MM.1S (cell line): ENCODE measurements at regions not wholly inside any gene's neighbourhood (a gene's known extent, or its start where the extent isn't known, plus 50 kb on each side); places are given as distances from the start of the nearest gene placed in this dataset.
"Not testable (repeated sequence)": the region's sequence is repeated elsewhere in the genome, so short reads cannot be mapped to it uniquely, and the experiment has no call there.

Source experiments
- DNase-seq: peaks from one replicate; pipeline ENCODE4 v3.0.0-alpha.2; 2015
- H2AFZ ChIP-seq: fragments of 300-600 bp; sonication (generic); 2 replicates; pipeline ENCODE4 v1.6.0; 2016; ENCODE audit warnings: antibody characterized with exemption, low read length
- H3F3A ChIP-seq: fragments of 300-600 bp; sonication (generic); 2 replicates; pipeline ENCODE4 v1.6.1; 2016; ENCODE audit warnings: mild to moderate bottlenecking, antibody characterized with exemption, low read length, moderate library complexity, mixed read lengths; ENCODE audit not compliant: insufficient read depth
- H3K27ac ChIP-seq: fragments of 300-600 bp; sonication (generic); 2 replicates; pipeline ENCODE4 v1.5.1; 2016; ENCODE audit warnings: mild to moderate bottlenecking, low read length
- H3K27me3 ChIP-seq: fragments of 300-600 bp; sonication (generic); replicated peaks from 2 replicates; pipeline ENCODE4 v1.6.0; 2016; ENCODE audit warnings: low read length; ENCODE audit not compliant: insufficient read depth
- H3K36me3 ChIP-seq: fragments of 300-600 bp; sonication (generic); replicated peaks from 2 replicates; pipeline ENCODE4 v1.6.1; 2016; ENCODE audit warnings: mild to moderate bottlenecking, low read length, mixed read lengths; ENCODE audit not compliant: insufficient read depth
- H3K4me1 ChIP-seq: fragments of 300-600 bp; sonication (generic); 2 replicates; pipeline ENCODE4 v1.6.1; 2016; ENCODE audit warnings: low read length, mixed read lengths
- H3K4me2 ChIP-seq: fragments of 300-600 bp; sonication (generic); 2 replicates; pipeline ENCODE4 v1.6.0; 2016; ENCODE audit warnings: low read depth, low read length
- H3K4me3 ChIP-seq: fragments of 300-600 bp; sonication (generic); 2 replicates; pipeline ENCODE4 v1.5.1; 2016; ENCODE audit warnings: low read length, mixed read lengths
- H3K79me2 ChIP-seq: fragments of 300-600 bp; sonication (generic); 2 replicates; pipeline ENCODE4 v1.6.1; 2016; ENCODE audit warnings: mixed run types, low read length, mixed read lengths
- H3K9ac ChIP-seq: fragments of 300-600 bp; sonication (generic); 2 replicates; pipeline ENCODE4 v1.6.1; 2016; ENCODE audit warnings: low read length, mixed read lengths
- H3K9me2 ChIP-seq: fragments of 300-600 bp; sonication (generic); replicated peaks from 2 replicates; pipeline ENCODE4 v1.6.1; 2016; ENCODE audit warnings: mild to moderate bottlenecking, low read length, mixed read lengths; ENCODE audit not compliant: insufficient read depth
- H3K9me3 ChIP-seq: fragments of 300-600 bp; sonication (generic); replicated peaks from 2 replicates; pipeline ENCODE4 v1.6.1; 2016; ENCODE audit warnings: mild to moderate bottlenecking, low read length, mixed read lengths; ENCODE audit not compliant: insufficient read depth
- H4K20me1 ChIP-seq: fragments of 300-600 bp; sonication (generic); 2 replicates; pipeline ENCODE4 v1.6.1; 2016; ENCODE audit warnings: mild to moderate bottlenecking, low read length, moderate library complexity, mixed read lengths; ENCODE audit not compliant: insufficient read depth
- CTCF ChIP-seq: fragments of 300-600 bp; sonication (generic); IDR thresholded peaks from 2 replicates; pipeline ENCODE4 v1.5.1; 2016; ENCODE audit warnings: antibody characterized with exemption, low read length, mixed read lengths
- EZH2 ChIP-seq: fragments of 300-600 bp; sonication (generic); optimal IDR thresholded peaks from 2 replicates; pipeline ENCODE3; 2017; ENCODE audit warnings: low read depth, mild to moderate bottlenecking, antibody characterized with exemption, low read length, mixed read lengths
- EZH2phosphoT487 ChIP-seq: fragments of 300-600 bp; sonication (generic); IDR thresholded peaks from 2 replicates; pipeline ENCODE4 v1.6.1; 2018; ENCODE audit warnings: antibody characterized with exemption, low read length

GRCh38 chr16:51522902-51523301, 371.8 kb upstream of the SALL1 start:
- H3K27ac ChIP-seq: no peak overlapping the region
- H4K20me1 ChIP-seq: no peaks in the 10 kb centered on the region
- no peak overlapping the region for H3K4me3 ChIP-seq
- no peak for TF ChIP-seq EZH2phosphoT487
- no peak for TF ChIP-seq EZH2
- no peak for TF ChIP-seq CTCF
- no peaks in the 10 kb centered on the region for H3F3A ChIP-seq
- no peak for DNase-seq
- H3K79me2 ChIP-seq: no peaks in the 10 kb centered on the region
- no peaks in the 10 kb centered on the region for H3K4me1 ChIP-seq
- H2AFZ ChIP-seq: no peak overlapping the region
- H3K4me2 ChIP-seq: no peak overlapping the region
- H3K9ac ChIP-seq: no peak overlapping the region
- H3K9me2 ChIP-seq: no peaks in the 10 kb centered on the region
- no peaks in the 10 kb centered on the region for H3K9me3 ChIP-seq
- H3K27me3 ChIP-seq: no peaks in the 10 kb centered on the region
- no peaks in the 10 kb centered on the region for H3K36me3 ChIP-seq

- DNase-seq, H3K9me3 ChIP-seq, H3K36me3 ChIP-seq: not testable (repeated sequence)
Observed at GRCh38 chr16:51516960-51517359, 365.9 kb upstream of the SALL1 start.

DNA sequence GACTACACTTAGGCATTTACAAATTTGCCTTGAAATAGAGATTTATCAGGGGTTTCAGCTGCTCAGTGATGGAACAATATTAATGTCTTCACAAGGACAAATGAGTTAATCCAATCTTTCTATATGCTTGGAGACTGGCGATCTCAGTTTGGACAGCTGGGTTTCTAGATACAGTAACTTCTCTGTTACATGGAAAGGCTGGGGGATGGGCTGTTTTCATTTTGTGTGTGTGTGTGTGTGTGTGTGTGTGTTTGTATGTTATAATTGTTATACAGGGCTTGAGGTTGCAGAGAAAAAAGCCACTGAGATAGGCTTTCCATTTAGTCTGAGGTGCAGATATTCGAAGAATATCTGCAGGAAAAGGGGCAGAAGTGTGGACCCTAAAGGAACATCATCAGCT, 359.3 kb upstream of the SALL1 start:
- Histone ChIP-seq H3K4me2 (no peak overlapping the region), H3K9ac (no peak overlapping the region)

More at GRCh38 chr16:51516960-51517359, 365.9 kb upstream of the SALL1 start:
- H3K79me2 ChIP-seq, H3F3A ChIP-seq, H3K4me1 ChIP-seq, H3K27ac ChIP-seq, H3K9me2 ChIP-seq, H3K4me2 ChIP-seq, H3K9ac ChIP-seq, H2AFZ ChIP-seq, H4K20me1 ChIP-seq, H3K4me3 ChIP-seq, H3K27me3 ChIP-seq: not testable (repeated sequence)

DNA sequence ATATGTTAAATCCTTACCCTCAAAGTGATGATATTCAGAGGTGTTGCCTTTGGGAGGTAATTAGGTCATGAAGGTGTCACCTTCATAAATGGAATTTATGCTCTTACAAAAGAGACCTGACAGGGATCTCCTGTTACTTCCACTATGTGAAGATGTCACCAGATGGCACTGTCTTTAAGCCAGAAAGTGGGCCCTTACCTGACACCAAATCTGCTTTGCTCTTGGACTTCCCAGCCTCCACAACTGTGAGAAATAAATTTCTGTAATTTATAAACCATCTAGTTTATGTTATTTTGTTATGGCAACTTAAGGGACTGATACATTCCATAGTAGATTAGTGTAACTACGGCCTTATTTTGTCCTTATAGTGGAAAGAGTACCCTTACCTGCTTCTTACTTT, 358.3 kb upstream of the SALL1 start:
- Histone ChIP-seq H3K4me1 (no peaks in the 10 kb centered on the region), H3K36me3 (no peaks in the 10 kb centered on the region), H3K9me2 (no peaks in the 10 kb centered on the region), H3K79me2 (no peaks in the 10 kb centered on the region), H2AFZ (no peak overlapping the region), H3K27me3 (no peaks in the 10 kb centered on the region), H3K4me3 (no peak overlapping the region), H3F3A (no peaks in the 10 kb centered on the region), H3K4me2 (no peak overlapping the region), H3K9me3 (no peaks in the 10 kb centered on the region), H3K27ac (no peak overlapping the region), H4K20me1 (no peaks in the 10 kb centered on the region), H3K9ac (no peak overlapping the region)
- TF ChIP-seq CTCF (no peak), EZH2phosphoT487 (no peak), EZH2 (no peak)
- no peak for DNase-seq

More for the DNA sequence above, 359.3 kb upstream of the SALL1 start:
- Histone ChIP-seq H3K36me3 (no peaks in the 10 kb centered on the region), H3K4me3 (no peak overlapping the region), H3K27me3 (no peaks in the 10 kb centered on the region), H3K27ac (no peak overlapping the region), H2AFZ (no peak overlapping the region), H3K79me2 (no peaks in the 10 kb centered on the region), H3K4me1 (no peaks in the 10 kb centered on the region), H3F3A (no peaks in the 10 kb centered on the region), H3K9me3 (no peaks in the 10 kb centered on the region), H4K20me1 (no peaks in the 10 kb centered on the region), H3K9me2 (no peaks in the 10 kb centered on the region)
- no peak for DNase-seq
- TF ChIP-seq EZH2 (no peak), EZH2phosphoT487 (no peak), CTCF (no peak)
